ENCODE measurements at regions not wholly inside any gene's neighbourhood (a gene's known extent, or its start where the extent isn't known, plus 50 kb on each side); places are given as distances from the start of the nearest gene placed in this dataset.

DNA sequence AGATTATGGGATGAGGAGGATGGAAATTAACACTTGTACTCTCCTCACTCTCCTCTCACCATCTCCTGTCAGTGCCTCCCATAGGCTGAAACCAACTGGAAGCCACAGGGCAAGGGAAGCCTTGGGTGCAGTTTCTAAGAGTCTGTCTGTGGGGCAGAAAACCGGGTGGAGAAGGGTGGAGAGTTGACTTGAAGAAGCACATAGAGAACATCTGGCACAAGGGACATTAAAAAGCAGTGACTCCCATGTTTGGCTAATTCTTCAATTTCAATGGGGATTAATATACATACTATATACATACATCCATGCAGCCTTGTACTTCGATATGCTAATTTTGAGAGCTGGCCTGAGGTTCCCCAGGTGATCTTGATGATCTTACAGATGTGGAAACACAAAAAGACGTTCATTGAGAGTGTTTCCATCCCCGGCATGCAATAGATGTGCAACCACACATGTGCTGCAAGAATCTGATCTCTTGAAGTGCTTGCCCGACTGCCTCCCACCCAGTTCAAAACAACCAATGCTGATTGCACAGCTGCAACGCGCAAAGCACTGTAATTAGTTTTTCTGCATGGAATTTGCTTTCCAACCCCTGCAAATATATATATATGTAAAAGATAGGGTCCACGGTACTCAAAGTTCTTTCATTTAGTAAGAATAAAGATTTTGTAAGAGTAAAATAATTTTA is 121.9 kb upstream of the TMC3 start:
- H3K36me3 ChIP-seq: no peaks in the 10 kb centered on the region
- no peak for ATAC-seq
- no peaks in the 10 kb centered on the region for H3K9me3 ChIP-seq
- no peaks in the 10 kb centered on the region for H3K27me3 ChIP-seq
- H3K4me3 ChIP-seq: no peak overlapping the region
- no peak overlapping the region for H3K27ac ChIP-seq
- no peak for TF ChIP-seq EP300 (IDR thresholded peaks at IDR 0.05)
- 88 to 90% methylated on average over 4 to 8 of the region's 8 CpGs for WGBS, 2 donors (ENCODE audit: low coverage in 1 of 2)
- peaks cover 0 to 7% (median 0%) of the 10 kb centered on the region in 3 donors for H3K4me1 ChIP-seq

DNA sequence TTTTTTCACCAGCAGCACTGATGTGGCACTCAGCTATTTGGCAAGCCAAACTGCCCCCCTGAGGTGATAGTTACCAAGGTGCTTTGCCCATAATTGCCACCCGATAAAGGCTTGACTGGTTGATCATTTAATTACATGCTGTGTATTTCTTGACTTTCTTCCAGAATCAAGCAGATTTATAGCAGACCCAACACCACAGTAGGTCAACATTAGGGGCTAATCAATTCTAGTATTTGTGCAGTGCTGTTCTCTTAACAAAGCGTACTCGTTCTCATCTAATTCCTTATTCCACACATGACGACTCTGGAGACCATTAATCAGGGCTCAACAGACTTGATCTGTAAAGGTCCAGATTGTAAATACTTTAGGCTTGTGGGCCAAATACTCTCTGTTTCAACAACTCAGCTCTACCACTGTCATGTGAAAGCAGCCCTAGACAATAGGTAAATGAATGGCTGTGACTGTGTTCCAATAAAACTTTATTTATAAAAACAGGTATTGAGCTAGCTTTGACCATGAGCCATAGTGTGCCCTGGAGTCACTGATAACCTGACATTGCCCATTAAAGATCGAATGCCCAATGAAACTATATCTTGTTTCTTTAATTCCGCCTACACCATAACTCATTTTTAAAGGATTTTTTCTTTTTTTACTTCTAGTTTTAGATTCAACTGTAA is 119.1 kb upstream of the TMC3 start:
- ATAC-seq: no peak
- no peaks in the 10 kb centered on the region for H3K9me3 ChIP-seq
- H3K27ac ChIP-seq: no peak overlapping the region
- H3K4me3 ChIP-seq: no peak overlapping the region
- WGBS, 2 donors (ENCODE audit: low coverage in 1 of 2): 91 to 96% methylated on average over 5 to 6 of the region's 6 CpGs
- no peaks in the 10 kb centered on the region for H3K36me3 ChIP-seq
- H3K27me3 ChIP-seq: no peaks in the 10 kb centered on the region
- H3K4me1 ChIP-seq: peaks cover 0 to 7% (median 0%) of the 10 kb centered on the region in 3 donors
- TF ChIP-seq EP300 (IDR thresholded peaks at IDR 0.05) (no peak), POLR2A (IDR thresholded peaks at IDR 0.05) (no peak), POLR2AphosphoS5 (IDR thresholded peaks at IDR 0.05) (no peak)
- TF ChIP-seq, protein P1, sequence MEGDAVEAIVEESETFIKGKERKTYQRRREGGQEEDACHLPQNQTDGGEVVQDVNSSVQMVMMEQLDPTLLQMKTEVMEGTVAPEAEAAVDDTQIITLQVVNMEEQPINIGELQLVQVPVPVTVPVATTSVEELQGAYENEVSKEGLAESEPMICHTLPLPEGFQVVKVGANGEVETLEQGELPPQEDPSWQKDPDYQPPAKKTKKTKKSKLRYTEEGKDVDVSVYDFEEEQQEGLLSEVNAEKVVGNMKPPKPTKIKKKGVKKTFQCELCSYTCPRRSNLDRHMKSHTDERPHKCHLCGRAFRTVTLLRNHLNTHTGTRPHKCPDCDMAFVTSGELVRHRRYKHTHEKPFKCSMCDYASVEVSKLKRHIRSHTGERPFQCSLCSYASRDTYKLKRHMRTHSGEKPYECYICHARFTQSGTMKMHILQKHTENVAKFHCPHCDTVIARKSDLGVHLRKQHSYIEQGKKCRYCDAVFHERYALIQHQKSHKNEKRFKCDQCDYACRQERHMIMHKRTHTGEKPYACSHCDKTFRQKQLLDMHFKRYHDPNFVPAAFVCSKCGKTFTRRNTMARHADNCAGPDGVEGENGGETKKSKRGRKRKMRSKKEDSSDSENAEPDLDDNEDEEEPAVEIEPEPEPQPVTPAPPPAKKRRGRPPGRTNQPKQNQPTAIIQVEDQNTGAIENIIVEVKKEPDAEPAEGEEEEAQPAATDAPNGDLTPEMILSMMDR (IDR thresholded peaks at IDR 0.05): no peak

DNA sequence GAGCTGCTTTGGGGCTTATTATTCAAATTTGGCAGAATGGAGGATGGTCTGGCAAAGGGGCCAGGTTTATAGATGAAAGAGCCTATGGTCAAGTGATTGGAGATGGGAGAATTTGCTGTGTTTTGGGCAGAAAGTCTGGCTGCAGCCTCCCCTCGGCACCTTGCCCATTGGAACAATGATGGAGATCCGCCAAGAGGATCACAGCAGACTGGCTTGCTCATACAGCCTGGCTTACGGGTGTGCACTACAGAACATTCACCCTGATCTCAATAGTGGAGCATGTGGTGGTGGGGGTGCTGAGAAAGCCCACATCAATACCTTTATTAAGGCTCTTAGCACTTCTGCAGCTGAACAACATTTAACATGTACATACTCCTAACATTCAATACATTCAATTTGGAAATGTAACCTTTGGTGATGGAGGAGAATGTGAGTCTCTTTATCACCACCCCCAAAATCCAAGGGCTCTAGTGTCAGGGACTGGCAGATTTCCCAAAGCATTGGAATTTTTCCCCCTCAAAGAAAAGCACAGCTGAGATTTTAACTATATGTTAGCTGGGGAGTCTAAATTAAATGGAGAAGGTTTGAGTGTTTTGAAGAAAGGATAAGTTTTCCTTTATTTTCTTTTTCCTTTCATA is 118.4 kb upstream of the TMC3 start:
- TF ChIP-seq POLR2A (IDR thresholded peaks at IDR 0.05): no peak
- TF ChIP-seq, protein P1 (IDR thresholded peaks at IDR 0.05): no peak
- no peak for TF ChIP-seq POLR2AphosphoS5 (IDR thresholded peaks at IDR 0.05)
- no peak for TF ChIP-seq EP300 (IDR thresholded peaks at IDR 0.05)
- Histone ChIP-seq H3K27ac (no peak overlapping the region), H3K9me3 (no peaks in the 10 kb centered on the region), H3K36me3 (no peaks in the 10 kb centered on the region), H3K4me1 (peaks cover 0 to 7% (median 0%) of the 10 kb centered on the region in 3 donors), H3K4me3 (no peak overlapping the region), H3K27me3 (no peaks in the 10 kb centered on the region)
- no peak for ATAC-seq
- WGBS, 2 donors (ENCODE audit: low coverage in 1 of 2): 90% methylated on average over 2 of the region's 3 CpGs; no CpG with 5 or more reads in 1 of the 2 donors

DNA sequence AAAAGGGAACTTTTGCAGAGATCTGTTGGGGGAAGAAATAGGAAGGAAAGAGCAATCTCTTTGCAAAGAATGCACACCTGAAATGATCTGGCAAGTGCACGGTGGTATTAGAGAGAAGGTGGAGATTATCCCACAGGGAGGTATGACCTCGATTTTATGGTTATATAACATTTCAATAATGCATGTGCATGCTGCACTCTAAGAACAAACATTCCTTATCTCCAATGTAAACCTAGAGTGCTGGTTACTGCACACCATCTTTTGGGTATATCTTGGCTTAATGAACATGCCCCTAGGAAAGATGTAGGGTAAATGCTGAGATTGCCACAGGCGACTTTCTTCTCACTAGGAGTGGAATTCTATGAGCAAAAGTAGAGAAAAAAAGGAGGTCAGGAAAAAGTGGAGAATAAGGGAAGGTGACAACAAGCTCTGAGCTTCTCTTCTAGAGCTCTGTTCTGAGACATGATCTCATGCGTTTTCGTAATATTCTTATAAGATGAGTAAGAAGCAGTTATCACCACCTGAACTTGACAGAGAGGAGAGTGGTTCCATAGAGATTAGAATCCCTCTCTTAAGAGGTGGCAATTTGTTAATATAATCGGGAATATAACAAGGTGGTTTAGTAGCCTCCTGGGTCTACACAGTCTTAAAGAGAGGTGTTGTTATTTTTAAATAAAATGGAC is 117.5 kb upstream of the TMC3 start:
- Histone ChIP-seq H3K27me3 (no peaks in the 10 kb centered on the region), H3K4me1 (peaks cover 0 to 7% (median 0%) of the 10 kb centered on the region in 3 donors), H3K36me3 (no peaks in the 10 kb centered on the region), H3K27ac (no peak overlapping the region), H3K9me3 (no peaks in the 10 kb centered on the region), H3K4me3 (no peak overlapping the region)
- TF ChIP-seq EP300 (IDR thresholded peaks at IDR 0.05) (no peak), POLR2A (IDR thresholded peaks at IDR 0.05) (no peak), POLR2AphosphoS5 (IDR thresholded peaks at IDR 0.05) (no peak)
- TF ChIP-seq, protein P1 (IDR thresholded peaks at IDR 0.05): no peak
- ATAC-seq: no peak
- WGBS, 2 donors (ENCODE audit: low coverage in 1 of 2): 76 to 85% methylated on average over 5 of the region's 6 CpGs

DNA sequence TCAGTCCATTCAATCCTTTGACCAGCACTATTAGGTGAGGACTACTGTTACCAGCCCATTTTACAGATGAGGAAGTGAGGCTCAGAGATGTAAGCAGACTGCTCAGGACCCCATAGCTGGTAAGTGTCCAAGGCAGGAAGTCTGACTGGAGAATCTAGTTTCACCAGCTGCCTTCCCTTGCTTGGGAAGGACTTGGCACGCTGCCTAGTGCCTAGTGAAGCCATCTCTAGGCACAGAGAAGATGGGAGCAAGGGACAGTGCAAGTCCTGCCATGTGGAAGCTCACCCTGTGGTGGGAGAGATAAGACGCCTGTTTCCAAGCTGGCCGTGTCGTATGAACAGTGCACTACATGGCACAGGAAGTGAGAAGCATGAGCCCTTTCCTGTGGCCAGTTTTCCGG is 111.8 kb upstream of the TMC3 start:
- H3K27me3 ChIP-seq: no peaks in the 10 kb centered on the region
- no peaks in the 10 kb centered on the region for H3K36me3 ChIP-seq
- 67% methylated on average over 1 of the region's 5 CpGs; no CpG with 5 or more reads in 1 of the 2 donors for whole genome bisulfite sequencing, 2 donors (ENCODE audit: low coverage in 1 of 2)
- H3K27ac ChIP-seq: no peak overlapping the region
- TF ChIP-seq POLR2A (IDR thresholded peaks at IDR 0.05): no peak
- TF ChIP-seq, protein P1 (IDR thresholded peaks at IDR 0.05): no peak
- no peak for TF ChIP-seq POLR2AphosphoS5 (IDR thresholded peaks at IDR 0.05)
- no peak for TF ChIP-seq EP300 (IDR thresholded peaks at IDR 0.05)
- no peaks in the 10 kb centered on the region for H3K9me3 ChIP-seq
- H3K4me1 ChIP-seq: no peaks in the 10 kb centered on the region
- ATAC-seq: no peak
- H3K4me3 ChIP-seq: no peak overlapping the region

Data from gastroesophageal sphincter (tissue), 4 donors.